Right lobe of liver (tissue), 4 donors: ENCODE measurements at regions not wholly inside any gene's neighbourhood (a gene's known extent, or its start where the extent isn't known, plus 50 kb on each side); places are given as distances from the start of the nearest gene placed in this dataset.
"Not testable (repeated sequence)": the region's sequence is repeated elsewhere in the genome, so short reads cannot be mapped to it uniquely, and the experiment has no call there.

Source experiments
- CTCF ChIP-seq, 4 donors: fragments of 200-600 bp in 3 of 4; fragments of 450-650 bp in 1 of 4; IDR thresholded peaks; one replicate each; pipeline versions ENCODE4 v1.5.1 to v1.8.0; 2016 to 2022; ENCODE audit warnings: antibody characterized with exemption in 4 of 4, mild to moderate bottlenecking in 2 of 4
- POLR2A ChIP-seq: fragments of 450-650 bp; IDR thresholded peaks from one replicate; pipeline ENCODE4 v1.6.1; 2017; ENCODE audit warnings: antibody characterized with exemption, mild to moderate bottlenecking
- donor health status: DM: no; HTN: no; CAD: no.
- donor health status: DM: no; HTN: no; CAD: no.
- donor health status: DM: no; HTN: yes; CAD: no.

GRCh38 chr1:146774988-146775387, 163.1 kb upstream of the NBPF12 start:
- TF ChIP-seq CTCF (IDR thresholded peaks at IDR 0.05); POLR2A: not testable (repeated sequence)
